ENCODE measurements at regions not wholly inside any gene's neighbourhood (a gene's known extent, or its start where the extent isn't known, plus 50 kb on each side); places are given as distances from the start of the nearest gene placed in this dataset.

DNA sequence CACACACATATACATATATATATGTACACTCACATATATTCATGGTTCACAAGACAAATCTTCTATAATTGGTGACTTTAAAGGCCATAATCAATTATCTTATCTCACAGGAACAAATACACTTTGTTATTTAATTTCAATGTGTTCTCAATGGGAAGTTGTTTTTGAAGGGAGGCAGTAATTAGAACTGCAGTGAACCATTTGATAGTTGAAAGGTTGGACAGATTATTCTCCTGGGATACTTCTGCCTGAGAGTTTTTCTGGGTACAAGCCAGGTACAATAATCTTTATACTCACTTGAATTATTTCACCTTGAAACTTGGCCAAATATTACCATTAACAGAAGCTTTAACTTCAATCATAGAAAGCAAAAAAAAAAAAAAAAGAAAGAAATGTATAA is 546.6 kb upstream of the LRRTM4 start:
- Histone ChIP-seq H3K4me3 (ENCODE audit: low read length in 3 of 3) (no peak overlapping the region), H3K27ac (ENCODE audit: low read depth in 2 of 2, low read length in 2 of 2) (no peak overlapping the region), H3K27me3 (ENCODE audit: control insufficient read depth, insufficient read depth, low read length) (no peaks in the 10 kb centered on the region), H3K9ac (ENCODE audit: low read length in 3 of 3) (no peak overlapping the region), H3K4me1 (ENCODE audit: control insufficient read depth in 2 of 3, insufficient read depth in 2 of 3, low read depth in 1 of 3, low read length in 3 of 3) (no peaks in the 10 kb centered on the region), H3K36me3 (ENCODE audit: control insufficient read depth in 2 of 3, insufficient read depth in 3 of 3, low read length in 3 of 3) (no peaks in the 10 kb centered on the region), H3K9me3 (ENCODE audit: control insufficient read depth in 2 of 3, insufficient read depth in 1 of 3, low read length in 3 of 3) (no peaks in the 10 kb centered on the region)
- FAIRE-seq, result no peak
- DNase-seq, result peak in 1 of 5 donors; percentile 8
- intact Hi-C loops (cut with DNase I), result no loop called here
- TF ChIP-seq, protein P1, sequence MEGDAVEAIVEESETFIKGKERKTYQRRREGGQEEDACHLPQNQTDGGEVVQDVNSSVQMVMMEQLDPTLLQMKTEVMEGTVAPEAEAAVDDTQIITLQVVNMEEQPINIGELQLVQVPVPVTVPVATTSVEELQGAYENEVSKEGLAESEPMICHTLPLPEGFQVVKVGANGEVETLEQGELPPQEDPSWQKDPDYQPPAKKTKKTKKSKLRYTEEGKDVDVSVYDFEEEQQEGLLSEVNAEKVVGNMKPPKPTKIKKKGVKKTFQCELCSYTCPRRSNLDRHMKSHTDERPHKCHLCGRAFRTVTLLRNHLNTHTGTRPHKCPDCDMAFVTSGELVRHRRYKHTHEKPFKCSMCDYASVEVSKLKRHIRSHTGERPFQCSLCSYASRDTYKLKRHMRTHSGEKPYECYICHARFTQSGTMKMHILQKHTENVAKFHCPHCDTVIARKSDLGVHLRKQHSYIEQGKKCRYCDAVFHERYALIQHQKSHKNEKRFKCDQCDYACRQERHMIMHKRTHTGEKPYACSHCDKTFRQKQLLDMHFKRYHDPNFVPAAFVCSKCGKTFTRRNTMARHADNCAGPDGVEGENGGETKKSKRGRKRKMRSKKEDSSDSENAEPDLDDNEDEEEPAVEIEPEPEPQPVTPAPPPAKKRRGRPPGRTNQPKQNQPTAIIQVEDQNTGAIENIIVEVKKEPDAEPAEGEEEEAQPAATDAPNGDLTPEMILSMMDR (IDR thresholded peaks at IDR 0.05; ENCODE audit: borderline replicate concordance, extremely low read depth, insufficient read depth), result no peak

- Histone ChIP-seq H3K27me3 (ENCODE audit: control insufficient read depth, insufficient read depth, low read length) (no peaks in the 10 kb centered on the region), H3K27ac (ENCODE audit: low read depth in 2 of 2, low read length in 2 of 2) (no peak overlapping the region), H3K4me1 (ENCODE audit: control insufficient read depth in 2 of 3, insufficient read depth in 2 of 3, low read depth in 1 of 3, low read length in 3 of 3) (no peaks in the 10 kb centered on the region), H3K9me3 (ENCODE audit: control insufficient read depth in 2 of 3, insufficient read depth in 1 of 3, low read length in 3 of 3) (no peaks in the 10 kb centered on the region), H3K36me3 (ENCODE audit: control insufficient read depth in 2 of 3, insufficient read depth in 3 of 3, low read length in 3 of 3) (no peaks in the 10 kb centered on the region), H3K9ac (ENCODE audit: low read length in 3 of 3) (no peak overlapping the region), H3K4me3 (ENCODE audit: low read length in 3 of 3) (no peak overlapping the region)
- DNase-seq, result no peak
- TF ChIP-seq, protein P1 (IDR thresholded peaks at IDR 0.05; ENCODE audit: borderline replicate concordance, extremely low read depth, insufficient read depth), result no peak
- intact Hi-C loops (cut with DNase I), result no loop called here
- no peak for FAIRE-seq
Observed at GRCh38 chr2:78070693-78071092, 548.5 kb upstream of the LRRTM4 start.

- no peak for FAIRE-seq
Observed at GRCh38 chr2:78077633-78078032, 555.5 kb upstream of the LRRTM4 start.

More at GRCh38 chr2:78077633-78078032, 555.5 kb upstream of the LRRTM4 start:
- intact Hi-C loops (cut with DNase I), result no loop called here
- Histone ChIP-seq H3K4me1 (ENCODE audit: control insufficient read depth in 2 of 3, insufficient read depth in 2 of 3, low read depth in 1 of 3, low read length in 3 of 3) (no peaks in the 10 kb centered on the region), H3K27ac (ENCODE audit: low read depth in 2 of 2, low read length in 2 of 2) (no peak overlapping the region), H3K4me3 (ENCODE audit: low read length in 3 of 3) (no peak overlapping the region), H3K9ac (ENCODE audit: low read length in 3 of 3) (no peak overlapping the region), H3K36me3 (ENCODE audit: control insufficient read depth in 2 of 3, insufficient read depth in 3 of 3, low read length in 3 of 3) (no peaks in the 10 kb centered on the region), H3K27me3 (ENCODE audit: control insufficient read depth, insufficient read depth, low read length) (no peaks in the 10 kb centered on the region), H3K9me3 (ENCODE audit: control insufficient read depth in 2 of 3, insufficient read depth in 1 of 3, low read length in 3 of 3) (no peaks in the 10 kb centered on the region)
- DNase-seq, result peak in 1 of 5 donors; percentile 5
- TF ChIP-seq, protein P1 (IDR thresholded peaks at IDR 0.05; ENCODE audit: borderline replicate concordance, extremely low read depth, insufficient read depth), result no peak

Measured in kidney (tissue), 13 donors.